GM18517 (cell line): ENCODE measurements at regions not wholly inside any gene's neighbourhood (a gene's known extent, or its start where the extent isn't known, plus 50 kb on each side); places are given as distances from the start of the nearest gene placed in this dataset.

Experiments used
- ATAC-seq: cut with Tn5 transposase; IDR thresholded peaks from one replicate; pipeline ENCODE4 v1.9.1; 2021; ENCODE audit warnings: mild to moderate bottlenecking, moderate library complexity; ENCODE audit not compliant: unreplicated experiment

DNA sequence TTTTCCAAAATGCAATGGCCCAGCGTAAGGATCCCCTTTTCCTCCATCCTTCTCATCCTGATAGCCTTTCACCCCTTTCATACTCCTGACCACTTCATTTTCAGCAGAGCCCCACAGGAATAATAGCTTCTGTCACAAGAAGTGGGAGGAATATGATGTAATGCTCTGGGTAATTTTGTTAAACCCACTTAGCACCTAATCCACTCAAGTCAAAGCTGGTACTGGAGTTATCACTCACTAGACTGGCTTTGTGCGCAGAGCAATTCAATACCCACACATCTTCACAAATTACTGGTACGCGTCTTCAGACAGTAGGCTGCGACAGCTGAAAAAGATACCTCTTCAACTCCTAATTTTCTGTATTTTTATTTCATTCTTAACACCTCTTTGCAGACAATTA lies 2232.8 kb upstream of the WWC1 start:
- no peak for ATAC-seq

- no peak for ATAC-seq
Measured at GRCh38 chr5:166062094-166062493, 2229.4 kb upstream of the WWC1 start.

GRCh38 chr5:166062719-166063118 lies 2228.7 kb upstream of the WWC1 start:
- no peak for ATAC-seq

GRCh38 chr5:166063261-166063660 lies 2228.2 kb upstream of the WWC1 start:
- no peak for ATAC-seq

GRCh38 chr5:166068547-166069335 lies 2222.7 kb upstream of the WWC1 start:
- ATAC-seq: no peak

- no peak for ATAC-seq
Measured at GRCh38 chr5:166073901-166074581, 2217.4 kb upstream of the WWC1 start.

GRCh38 chr5:166074582-166075481 lies 2216.6 kb upstream of the WWC1 start:
- no peak for ATAC-seq

DNA sequence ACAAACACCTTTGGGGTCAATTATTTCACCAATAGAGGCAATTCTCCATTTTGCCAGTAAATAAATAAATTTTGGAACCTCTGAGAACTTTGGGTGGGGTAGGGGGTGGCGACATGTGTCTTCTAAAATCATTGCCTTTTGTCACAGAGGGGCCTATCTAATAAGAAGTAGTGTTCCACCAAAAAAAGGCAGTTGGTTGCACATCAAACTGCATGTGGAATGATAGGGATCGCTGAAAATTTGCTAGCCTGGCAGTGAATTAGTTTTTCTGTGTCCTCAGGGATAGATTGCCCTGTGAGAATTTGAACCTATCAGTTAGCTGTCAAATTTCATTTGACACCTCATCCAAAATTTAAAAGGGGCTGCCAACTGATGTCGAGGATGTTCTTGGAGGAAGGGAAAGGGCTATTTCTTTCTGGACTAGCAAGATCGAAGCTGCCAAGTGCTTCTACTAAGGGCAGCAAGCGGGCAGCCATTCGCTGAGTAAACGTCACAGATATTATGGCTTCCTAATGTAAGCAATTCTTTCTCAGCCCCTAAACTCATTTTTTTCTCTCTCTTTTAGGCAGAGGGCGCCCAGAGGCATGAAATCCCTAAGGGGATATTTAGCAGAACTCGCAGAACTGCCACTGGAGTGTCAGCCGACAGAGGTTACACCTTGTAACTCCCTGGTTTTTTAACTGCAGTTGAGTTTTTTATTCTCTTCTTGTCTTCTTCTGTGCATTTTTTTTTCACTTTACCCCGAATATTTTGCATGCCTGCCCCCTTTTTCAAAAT lies 2208.1 kb upstream of the WWC1 start:
- ATAC-seq: no peak

GRCh38 chr5:166086568-166086967 lies 2204.9 kb upstream of the WWC1 start:
- no peak for ATAC-seq

DNA sequence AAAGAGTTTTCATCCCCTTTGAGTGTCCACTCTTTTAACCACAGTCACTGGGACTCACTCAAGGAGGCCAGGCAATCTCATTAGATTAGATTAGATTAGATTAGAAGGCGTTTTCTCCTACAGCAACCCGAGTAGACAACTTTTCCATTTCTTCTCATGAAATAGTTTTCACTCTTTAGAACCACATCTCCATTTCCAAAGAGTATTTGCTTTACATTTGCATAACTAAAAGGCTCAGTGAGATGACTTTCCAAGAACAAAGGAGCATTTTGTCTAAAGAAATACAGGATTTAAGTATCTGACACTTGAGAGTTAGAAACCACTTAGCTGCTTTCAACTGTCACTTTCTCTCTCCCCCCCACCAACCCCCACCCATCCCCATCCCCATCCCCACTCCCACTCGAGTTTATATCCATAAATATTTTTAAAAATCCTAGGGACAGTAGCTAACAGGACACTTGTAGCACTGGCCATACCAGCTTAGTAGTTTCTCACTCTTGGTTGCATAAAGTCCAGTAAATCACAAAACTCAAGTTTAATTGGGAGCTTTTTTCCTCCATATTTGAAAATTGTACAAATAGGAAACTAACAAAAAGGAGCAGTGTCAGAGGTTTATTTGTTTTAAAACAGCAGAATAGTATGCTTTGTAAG lies 2202.9 kb upstream of the WWC1 start:
- no peak for ATAC-seq

DNA sequence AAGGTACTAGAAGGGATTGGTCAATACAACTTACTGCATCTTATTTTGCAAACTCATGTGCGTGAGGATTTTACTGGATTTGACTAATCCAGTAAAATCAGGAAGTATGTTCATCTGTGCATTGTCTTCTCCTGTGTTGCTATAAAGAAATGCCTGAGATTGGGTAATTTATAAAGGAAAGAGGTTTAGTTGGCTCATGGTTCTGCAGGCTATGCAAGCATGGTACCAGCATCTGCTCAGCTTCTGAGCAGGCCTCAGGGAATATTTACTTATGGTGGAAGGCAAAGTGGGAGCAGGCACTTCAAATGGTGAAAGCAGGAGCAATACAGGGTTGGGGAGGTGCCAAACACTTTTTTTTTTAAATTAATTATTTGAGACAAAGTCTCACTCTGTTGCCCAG lies 2199.5 kb upstream of the WWC1 start:
- ATAC-seq: no peak

DNA sequence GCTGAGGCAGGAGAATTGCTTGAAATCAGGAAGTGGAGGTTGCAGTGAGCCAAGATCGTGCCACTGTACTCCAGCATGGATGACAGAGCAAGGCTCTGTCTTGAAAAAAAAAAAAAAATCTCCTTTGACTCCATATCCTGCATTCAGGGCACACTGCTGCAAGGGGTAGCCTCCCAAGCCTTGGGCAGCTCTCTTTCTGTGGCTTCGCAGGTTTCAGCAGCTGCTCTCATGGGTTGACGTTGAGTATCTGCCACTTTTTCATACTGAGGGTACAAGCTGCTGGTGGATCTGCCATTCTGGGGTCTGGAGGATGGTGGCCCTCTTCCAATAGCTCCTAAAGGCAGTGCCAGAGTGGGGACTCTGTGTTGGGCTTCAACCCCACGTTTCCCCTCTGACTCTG lies 2198.1 kb upstream of the WWC1 start:
- no peak for ATAC-seq

DNA sequence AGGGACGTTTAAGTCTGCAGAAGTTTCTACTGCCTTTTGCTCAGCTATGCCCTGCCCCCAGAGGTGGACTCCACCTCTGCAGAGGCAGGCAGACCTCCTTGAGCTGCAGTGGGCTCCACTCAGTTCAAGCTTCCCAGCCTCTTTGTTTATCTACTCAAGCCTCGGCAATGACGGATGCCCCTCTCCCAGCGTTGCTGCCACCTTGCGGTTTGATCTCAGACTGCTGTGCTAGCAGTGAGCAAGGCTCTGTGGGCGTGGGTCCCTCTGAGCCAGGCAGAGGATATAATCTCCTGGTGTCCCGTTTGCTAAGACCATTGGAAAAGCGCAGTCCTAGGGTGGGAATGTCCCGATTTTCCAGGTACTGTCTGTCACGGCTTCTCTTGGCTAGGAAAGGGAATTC lies 2188.5 kb upstream of the WWC1 start:
- ATAC-seq: no peak

DNA sequence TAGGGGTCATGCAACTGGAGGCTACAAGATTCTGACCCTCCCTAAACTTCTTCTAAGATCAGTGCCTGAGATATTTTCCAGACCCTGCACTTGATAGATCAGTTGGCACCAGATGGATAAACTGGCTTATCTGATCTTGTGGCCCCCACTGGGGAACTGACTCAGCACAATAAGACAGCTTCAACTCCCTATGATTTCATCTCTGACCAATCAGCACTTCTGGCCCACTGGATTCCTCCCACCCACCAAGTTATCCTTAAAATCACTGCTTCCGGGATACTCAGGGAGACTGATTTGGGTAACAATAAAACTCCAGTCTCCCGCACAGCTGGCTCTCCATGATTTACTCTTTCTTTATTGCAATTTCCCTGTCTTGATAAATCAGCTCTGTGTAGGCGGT lies 2180.4 kb upstream of the WWC1 start:
- no peak for ATAC-seq

- ATAC-seq: no peak
Measured at GRCh38 chr5:166117072-166118066, 2174.1 kb upstream of the WWC1 start.

GRCh38 chr5:166119506-166119905 lies 2171.9 kb upstream of the WWC1 start:
- no peak for ATAC-seq

DNA sequence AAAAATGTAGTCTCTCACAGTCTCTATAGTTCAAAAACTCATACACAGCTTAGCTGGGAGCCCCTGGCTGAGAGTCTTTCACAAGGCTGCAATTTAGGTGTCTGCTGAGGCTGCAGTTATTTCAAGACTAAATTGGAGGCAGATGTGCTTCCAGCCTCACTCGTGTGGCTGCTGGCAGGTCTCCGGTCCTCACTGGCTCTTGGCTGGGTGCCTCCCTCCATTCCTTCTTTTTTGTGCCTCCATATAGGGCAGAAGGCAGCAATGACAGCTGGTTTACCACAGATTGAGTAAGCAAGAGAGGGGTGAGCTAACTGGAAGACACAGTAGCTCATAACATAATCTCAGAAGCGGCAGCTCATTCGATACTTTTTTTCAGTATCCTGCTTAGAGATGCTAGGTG lies 2167.7 kb upstream of the WWC1 start:
- ATAC-seq: no peak

GRCh38 chr5:166127766-166128570 lies 2163.5 kb upstream of the WWC1 start:
- no peak for ATAC-seq
